Neuronal stem cell (in vitro differentiated cells): ENCODE measurements at regions not wholly inside any gene's neighbourhood (a gene's known extent, or its start where the extent isn't known, plus 50 kb on each side); places are given as distances from the start of the nearest gene placed in this dataset.

ENCODE experiments used
- DNase-seq: peaks from one replicate; pipeline ENCODE4 v3.0.0-alpha.2; 2013; ENCODE audit warnings: low spot score
- H2AFZ ChIP-seq: one replicate; pipeline ENCODE4 v1.6.1; 2013; ENCODE audit warnings: mild to moderate bottlenecking, low read length, inconsistent platforms
- H2AK5ac ChIP-seq: 2 replicates; pipeline ENCODE4 v1.6.1; 2013; ENCODE audit warnings: low read depth, mild to moderate bottlenecking, inconsistent platforms, low read length, moderate library complexity, mixed read lengths
- H2BK120ac ChIP-seq: 2 replicates; pipeline ENCODE4 v1.6.1; 2013; ENCODE audit warnings: low read depth, mild to moderate bottlenecking, inconsistent platforms, low read length, moderate library complexity, mixed read lengths
- H2BK12ac ChIP-seq: one replicate; pipeline ENCODE4 v1.6.1; 2013; ENCODE audit warnings: low read length, inconsistent platforms
- H2BK15ac ChIP-seq: 2 replicates; pipeline ENCODE4 v1.6.1; 2013; ENCODE audit warnings: mild to moderate bottlenecking, low read length, inconsistent platforms, mixed read lengths
- H2BK5ac ChIP-seq: one replicate; pipeline ENCODE4 v1.6.1; 2013; ENCODE audit warnings: inconsistent platforms, mild to moderate bottlenecking, low read length, moderate library complexity
- H3K14ac ChIP-seq: one replicate; pipeline ENCODE4 v1.6.1; 2013; ENCODE audit warnings: low read length, inconsistent platforms
- H3K18ac ChIP-seq: 2 replicates; pipeline ENCODE4 v1.6.1; 2013; ENCODE audit warnings: low read length, inconsistent platforms
- H3K23ac ChIP-seq: 2 replicates; pipeline ENCODE4 v1.6.1; 2013; ENCODE audit warnings: low read depth, mild to moderate bottlenecking, mixed read lengths, low read length, inconsistent platforms; ENCODE audit not compliant: poor library complexity
- H3K27ac ChIP-seq: replicated peaks from 3 replicates; pipeline ENCODE4 v1.5.1; 2013; ENCODE audit warnings: low read length, inconsistent platforms
- H3K27me3 ChIP-seq, 3 experiments: 2 replicates each; pipeline ENCODE4 v1.6.1; 2013; ENCODE audit warnings: low read length in 3 of 3, mild to moderate bottlenecking in 2 of 3, inconsistent platforms in 1 of 3, low read depth in 1 of 3, mixed read lengths in 1 of 3, moderate library complexity in 1 of 3; ENCODE audit not compliant: control insufficient read depth in 3 of 3, insufficient read depth in 3 of 3
- H3K36me3 ChIP-seq, 2 donors: replicated peaks in 1 of 2; 2 replicates each; pipeline ENCODE4 v1.6.1; 2013; ENCODE audit warnings: low read length in 2 of 2; ENCODE audit not compliant: control insufficient read depth in 2 of 2, insufficient read depth in 2 of 2
- H3K4ac ChIP-seq: 2 replicates; pipeline ENCODE4 v1.6.1; 2013; ENCODE audit warnings: inconsistent platforms, mild to moderate bottlenecking, low read length, moderate library complexity
- H3K4me1 ChIP-seq, 2 donors: 1 replicate in 1 of 2; 2 replicates in 1 of 2; pipeline ENCODE4 v1.6.1; 2013; ENCODE audit warnings: low read length in 2 of 2, low read depth in 1 of 2; ENCODE audit not compliant: control insufficient read depth in 2 of 2, insufficient read depth in 1 of 2
- H3K4me2 ChIP-seq: one replicate; pipeline ENCODE4 v1.6.1; 2013; ENCODE audit warnings: mild to moderate bottlenecking, low read length, inconsistent platforms; ENCODE audit not compliant: insufficient read depth, poor library complexity, severe bottlenecking
- H3K4me3 ChIP-seq, 2 donors: 2 replicates each; pipeline ENCODE4 v1.5.1; 2013; ENCODE audit warnings: low read length in 2 of 2, mild to moderate bottlenecking in 2 of 2, inconsistent platforms in 1 of 2, moderate library complexity in 1 of 2
- H3K79me1 ChIP-seq: one replicate; pipeline ENCODE4 v1.6.1; 2013; ENCODE audit warnings: low read depth, mild to moderate bottlenecking, inconsistent platforms, low read length, moderate library complexity
- H3K9ac ChIP-seq: one replicate; pipeline ENCODE4 v1.6.1; 2013; ENCODE audit warnings: mild to moderate bottlenecking, low read depth, low read length, inconsistent platforms; ENCODE audit not compliant: poor library complexity
- H3K9me3 ChIP-seq, 2 donors: replicated peaks in 1 of 2; 2 replicates each; pipeline versions ENCODE3 to v1.6.1; 2013; ENCODE audit warnings: low read length in 2 of 2, mild to moderate bottlenecking in 2 of 2, inconsistent platforms in 1 of 2, low read depth in 1 of 2, mixed read lengths in 1 of 2, moderate library complexity in 1 of 2; ENCODE audit not compliant: control insufficient read depth in 2 of 2, insufficient read depth in 1 of 2
- H4K8ac ChIP-seq: one replicate; pipeline ENCODE4 v1.6.1; 2013; ENCODE audit warnings: low read depth, mild to moderate bottlenecking, inconsistent platforms, low read length, moderate library complexity
- H4K91ac ChIP-seq: one replicate; pipeline ENCODE4 v1.6.1; 2013; ENCODE audit warnings: low read length, low read depth, mild to moderate bottlenecking, inconsistent platforms; ENCODE audit not compliant: poor library complexity
- WGBS, 2 donors: extraction: QIAGEN DNeasy Blood & Tissue Kit; methylation state at CpG; one replicate each; pipeline ENCODE4 v1.1.7; 2013; ENCODE audit warnings: missing lambda C conversion rate in 2 of 2, mixed read lengths in 1 of 2; ENCODE audit not compliant: insufficient read length in 2 of 2, insufficient replicate concordance in 1 of 2; ENCODE audit errors: extremely low coverage in 2 of 2; 5-methylcytosine and 5-hydroxymethylcytosine counted together

DNA sequence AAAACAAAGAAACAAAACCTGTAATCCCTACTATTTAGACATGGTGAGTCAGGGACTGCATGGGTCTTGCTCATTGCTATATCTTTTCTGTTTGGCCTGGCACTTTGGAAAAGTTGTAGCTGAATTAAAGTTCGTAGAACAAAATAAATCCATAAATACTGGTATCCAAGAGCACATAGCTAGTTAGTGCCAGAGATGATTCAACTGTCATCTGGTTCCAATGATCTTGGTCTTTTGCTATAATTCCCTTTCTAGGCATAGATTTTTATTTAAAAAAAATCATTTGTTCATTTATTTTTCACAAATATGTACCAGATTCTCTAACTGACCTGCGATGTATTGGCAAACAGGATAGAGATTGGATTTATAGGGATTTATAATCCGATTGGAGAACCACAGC, 1436.1 kb upstream of the GOT2 start:
- no peak overlapping the region for H3K14ac ChIP-seq
- H3K36me3 ChIP-seq, result no peaks in the 10 kb centered on the region
- no peak overlapping the region for H3K4me3 ChIP-seq
- no peak overlapping the region for H2BK120ac ChIP-seq
- no peak overlapping the region for H2BK15ac ChIP-seq
- H2AK5ac ChIP-seq, result no peak overlapping the region
- no peak overlapping the region for H3K9ac ChIP-seq
- H3K9me3 ChIP-seq, result no peaks in the 10 kb centered on the region
- no peak overlapping the region for H3K23ac ChIP-seq
- H4K91ac ChIP-seq, result no peak overlapping the region
- H2AFZ ChIP-seq, result no peak overlapping the region
- H3K4me1 ChIP-seq, result no peaks in the 10 kb centered on the region
- no peak overlapping the region for H3K4me2 ChIP-seq
- H2BK12ac ChIP-seq, result no peak overlapping the region
- H2BK5ac ChIP-seq, result no peak overlapping the region
- no peak for DNase-seq
- no peak overlapping the region for H3K27ac ChIP-seq
- no peaks in the 10 kb centered on the region for H3K27me3 ChIP-seq
- no CpG with 5 or more reads among the region's 3 CpGs for WGBS, 2 donors
- H3K4ac ChIP-seq, result no peak overlapping the region
- no peak overlapping the region for H4K8ac ChIP-seq
- H3K79me1 ChIP-seq, result no peaks in the 10 kb centered on the region
- H3K18ac ChIP-seq, result no peak overlapping the region

GRCh38 chr16:60166111-60166510, 1432.0 kb upstream of the GOT2 start:
- Histone ChIP-seq H3K27ac (no peak overlapping the region), H2BK15ac (no peak overlapping the region), H3K4ac (no peak overlapping the region), H3K4me1 (no peaks in the 10 kb centered on the region), H3K9me3 (no peaks in the 10 kb centered on the region), H3K79me1 (no peaks in the 10 kb centered on the region), H2AFZ (no peak overlapping the region), H3K14ac (no peak overlapping the region), H3K4me3 (no peak overlapping the region), H2BK12ac (no peak overlapping the region), H3K18ac (no peak overlapping the region), H2BK5ac (no peak overlapping the region), H4K91ac (no peak overlapping the region), H3K36me3 (no peaks in the 10 kb centered on the region), H4K8ac (no peak overlapping the region), H3K9ac (no peak overlapping the region), H2AK5ac (no peak overlapping the region), H3K4me2 (no peak overlapping the region), H2BK120ac (no peak overlapping the region), H3K23ac (no peak overlapping the region), H3K27me3 (no peaks in the 10 kb centered on the region)
- no peak for DNase-seq

GRCh38 chr16:60151987-60152386, 1417.9 kb upstream of the GOT2 start:
- DNase-seq, result no peak
- no peak overlapping the region for H2BK12ac ChIP-seq
- H3K4me2 ChIP-seq, result no peak overlapping the region
- H3K36me3 ChIP-seq, result no peaks in the 10 kb centered on the region
- no peak overlapping the region for H4K8ac ChIP-seq
- H3K23ac ChIP-seq, result no peak overlapping the region
- H3K4ac ChIP-seq, result no peak overlapping the region
- H3K4me1 ChIP-seq, result no peaks in the 10 kb centered on the region
- no peak overlapping the region for H3K4me3 ChIP-seq
- H4K91ac ChIP-seq, result no peak overlapping the region
- WGBS, 2 donors, result no CpG with 5 or more reads among the region's 3 CpGs
- no peak overlapping the region for H3K27ac ChIP-seq
- H3K9ac ChIP-seq, result no peak overlapping the region
- H2BK120ac ChIP-seq, result no peak overlapping the region
- no peaks in the 10 kb centered on the region for H3K27me3 ChIP-seq
- H3K18ac ChIP-seq, result no peak overlapping the region
- no peak overlapping the region for H2BK5ac ChIP-seq
- H3K14ac ChIP-seq, result no peak overlapping the region
- H2AK5ac ChIP-seq, result no peak overlapping the region
- no peaks in the 10 kb centered on the region for H3K79me1 ChIP-seq
- no peak overlapping the region for H2AFZ ChIP-seq
- H3K9me3 ChIP-seq, result no peaks in the 10 kb centered on the region
- H2BK15ac ChIP-seq, result no peak overlapping the region

DNA sequence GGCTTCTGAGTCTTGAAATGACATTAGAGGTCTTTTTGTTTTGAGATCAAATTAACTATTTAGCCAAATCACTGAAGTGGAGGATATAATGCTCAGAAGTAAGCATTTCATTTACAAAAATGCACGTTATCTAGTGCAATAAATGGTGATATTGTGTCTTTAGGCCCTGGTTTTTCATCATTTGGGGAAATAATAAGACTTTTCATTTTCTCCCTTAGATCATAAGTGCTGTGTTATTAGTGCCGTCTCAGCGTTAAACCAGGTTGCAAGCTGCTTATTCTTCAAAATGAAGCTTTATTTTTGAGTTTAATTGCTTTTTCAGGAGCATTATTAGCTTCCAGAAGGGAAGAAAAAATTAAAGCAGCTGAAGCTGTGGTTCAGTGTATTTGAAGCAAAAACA, 1416.8 kb upstream of the GOT2 start:
- Histone ChIP-seq H3K79me1 (no peaks in the 10 kb centered on the region), H3K9ac (no peak overlapping the region), H3K4me3 (no peak overlapping the region), H3K4ac (no peak overlapping the region), H2BK15ac (no peak overlapping the region), H3K9me3 (no peaks in the 10 kb centered on the region), H2AK5ac (no peak overlapping the region), H4K8ac (no peak overlapping the region), H3K14ac (no peak overlapping the region), H2BK5ac (no peak overlapping the region), H2BK120ac (no peak overlapping the region), H3K4me1 (no peaks in the 10 kb centered on the region), H3K27me3 (no peaks in the 10 kb centered on the region), H2AFZ (no peak overlapping the region), H2BK12ac (no peak overlapping the region), H3K27ac (no peak overlapping the region), H3K4me2 (no peak overlapping the region), H3K18ac (no peak overlapping the region), H3K23ac (no peak overlapping the region), H4K91ac (no peak overlapping the region), H3K36me3 (no peaks in the 10 kb centered on the region)
- WGBS, 2 donors, result no CpG with 5 or more reads among the region's 3 CpGs
- DNase-seq, result no peak
